Stimulated activated CD8-positive, alpha-beta memory T cell treated with anti-CD3 and anti-CD28 coated beads, Interleukin-4, amount 100 ng/mL, for 4 hours (primary cell): ENCODE measurements at regions not wholly inside any gene's neighbourhood (a gene's known extent, or its start where the extent isn't known, plus 50 kb on each side); places are given as distances from the start of the nearest gene placed in this dataset.

Experiments used
- DNase-seq, 2 donors: peaks; one replicate each; pipeline ENCODE4 v3.0.0-alpha.2; 2020; ENCODE audit warnings: low read depth in 2 of 2, low spot score in 1 of 2

DNA sequence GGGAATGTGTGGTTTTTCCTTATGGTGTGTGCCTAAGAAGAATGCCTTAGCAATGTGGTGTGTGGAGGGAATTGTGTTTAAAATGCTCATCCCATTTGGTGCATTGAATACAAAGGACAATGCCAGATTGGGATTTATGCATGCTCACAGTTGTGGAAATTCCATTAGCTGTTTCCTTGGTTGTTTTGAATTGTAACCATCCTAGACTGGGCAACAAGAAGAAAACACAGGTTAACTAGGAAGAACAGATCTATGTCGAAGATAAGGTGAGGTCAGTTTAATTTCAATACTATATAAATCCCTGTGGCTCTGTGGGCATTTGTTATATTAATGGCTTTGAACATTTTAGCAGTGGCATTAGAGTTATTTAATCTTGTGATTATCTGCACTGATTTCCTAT lies 266.8 kb downstream of the MAT2B start:
- DNase-seq: no peak

DNA sequence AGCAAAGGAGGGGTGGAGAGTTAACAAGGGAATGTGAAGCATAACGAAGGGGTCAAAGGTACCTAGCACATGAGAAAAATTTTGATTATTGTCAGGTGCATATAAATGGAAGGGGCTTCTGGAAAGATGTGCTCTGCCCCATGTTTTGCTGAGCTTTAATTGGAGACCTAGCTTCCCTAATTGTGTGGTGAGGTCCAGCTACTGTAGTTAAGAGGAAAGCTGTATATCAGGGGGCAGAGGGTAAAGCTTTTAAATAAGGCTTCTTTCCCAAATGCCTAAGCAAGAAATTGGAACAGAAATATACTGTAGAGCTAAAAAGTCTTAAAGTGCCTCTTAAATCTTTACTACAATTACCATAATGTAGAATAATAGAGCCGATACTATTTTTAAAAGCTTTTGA lies 267.2 kb downstream of the MAT2B start:
- DNase-seq: no peak

DNA sequence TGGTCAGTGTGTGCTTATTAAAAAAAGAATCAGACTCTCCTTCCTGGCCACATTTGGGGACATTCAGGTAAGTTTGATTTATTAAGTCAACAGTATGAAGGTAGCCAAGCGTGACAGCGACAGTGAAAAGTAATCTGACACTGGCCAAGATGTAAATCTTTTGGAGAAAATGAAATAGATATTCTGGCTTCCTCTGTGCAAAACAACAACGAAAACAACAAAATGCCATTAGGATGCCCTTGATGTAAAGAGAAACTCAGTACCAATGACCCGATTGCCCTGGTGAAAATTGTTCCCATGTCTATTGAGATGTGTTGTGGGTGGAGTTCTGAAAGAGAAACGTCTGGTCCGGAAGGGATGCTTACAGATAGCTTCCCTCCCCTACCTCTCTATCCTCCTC lies 267.8 kb downstream of the MAT2B start:
- no peak for DNase-seq

DNA sequence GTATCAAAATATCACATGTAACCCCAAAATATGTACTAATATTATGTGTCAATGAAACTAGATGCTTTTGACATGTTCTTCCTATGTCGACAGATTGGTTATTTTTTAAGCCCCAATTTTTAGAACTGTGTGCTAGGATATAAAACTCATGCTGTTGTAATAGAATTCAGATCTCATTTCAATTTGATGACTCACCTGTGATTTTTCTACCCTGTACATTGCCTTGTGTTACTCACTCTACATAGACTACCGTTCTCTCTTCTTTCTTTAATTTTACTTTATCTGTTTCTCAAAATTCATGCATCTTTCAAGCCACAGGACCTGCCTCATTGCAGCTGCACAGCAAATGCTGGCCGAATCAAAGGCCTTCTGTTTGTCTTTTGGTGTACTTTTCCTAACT lies 284.5 kb downstream of the MAT2B start:
- DNase-seq: no peak

DNA sequence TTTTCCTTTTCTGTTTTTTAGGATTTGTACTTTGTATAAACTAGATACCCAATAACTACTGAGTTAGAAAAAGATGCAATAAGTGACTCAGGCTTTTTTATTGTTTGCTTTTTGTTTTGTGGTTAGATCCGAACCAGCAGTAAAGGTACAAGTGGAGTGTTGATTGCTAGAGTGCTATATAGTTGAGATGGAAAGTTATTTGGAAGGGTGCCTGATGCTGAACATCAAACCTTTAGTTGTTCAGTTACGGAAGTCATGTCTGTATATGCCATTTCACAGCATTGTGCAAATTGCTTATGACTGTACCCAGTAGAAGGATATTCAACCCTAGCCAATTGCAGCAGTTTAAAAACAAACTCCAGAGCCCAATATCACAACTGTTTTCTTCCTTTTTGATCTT lies 285.1 kb downstream of the MAT2B start:
- DNase-seq: no peak

DNA sequence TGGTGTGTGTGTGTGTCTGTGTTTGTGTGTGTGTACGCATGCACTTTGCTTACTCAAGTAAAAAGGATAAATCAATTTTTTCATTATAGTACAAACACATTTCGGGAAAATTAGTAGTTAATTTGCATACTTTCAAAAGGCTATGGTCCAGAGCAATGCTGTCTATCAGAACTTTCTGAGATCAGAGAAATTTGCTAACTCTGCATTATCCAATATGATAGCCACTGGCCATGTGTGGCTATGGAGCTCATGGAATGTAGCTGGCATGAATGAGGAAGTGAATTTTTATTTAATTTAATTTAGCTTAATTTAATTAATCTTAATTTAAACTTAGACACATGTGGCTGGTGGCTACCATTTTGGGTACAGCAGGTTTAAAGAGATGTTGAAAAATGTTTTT lies 289.6 kb downstream of the MAT2B start:
- no peak for DNase-seq

DNA sequence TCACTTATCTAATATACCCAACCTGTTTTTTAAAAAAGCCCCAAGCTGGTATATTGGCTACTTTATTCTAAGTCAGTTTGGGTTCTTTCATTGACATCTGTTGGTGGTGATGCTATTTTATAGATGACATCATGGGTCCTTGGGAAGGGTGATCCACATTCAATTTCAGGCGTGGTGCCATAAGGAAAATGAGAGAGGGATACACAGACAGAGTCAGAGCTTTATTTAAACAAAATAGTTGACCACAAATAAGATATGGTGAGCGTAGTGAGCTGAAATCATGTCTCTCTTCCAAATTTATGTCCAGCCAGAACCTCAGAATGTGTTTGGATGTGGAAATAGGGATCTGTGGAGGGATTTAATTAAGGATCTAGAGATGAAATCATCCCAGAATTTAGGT lies 302.4 kb downstream of the MAT2B start:
- DNase-seq: no peak

DNA sequence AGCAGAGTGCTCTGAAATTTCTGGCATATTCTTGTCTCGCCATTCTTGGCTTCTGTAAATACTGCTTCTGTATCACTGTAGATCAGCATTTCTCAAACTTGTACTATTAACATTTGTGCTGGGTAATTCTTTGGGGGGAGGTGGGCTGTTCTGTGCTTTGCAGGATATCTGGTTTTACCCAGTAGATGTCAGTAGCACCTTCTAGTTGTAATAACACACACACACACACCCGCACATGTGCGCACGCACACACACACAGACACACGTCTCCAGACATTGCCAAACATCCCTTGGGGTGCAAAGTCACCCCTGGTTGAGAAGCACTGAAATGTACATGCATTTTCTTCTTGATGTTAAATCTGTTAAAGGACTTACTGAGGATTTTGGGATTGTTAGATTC lies 304.1 kb downstream of the MAT2B start:
- DNase-seq: no peak

DNA sequence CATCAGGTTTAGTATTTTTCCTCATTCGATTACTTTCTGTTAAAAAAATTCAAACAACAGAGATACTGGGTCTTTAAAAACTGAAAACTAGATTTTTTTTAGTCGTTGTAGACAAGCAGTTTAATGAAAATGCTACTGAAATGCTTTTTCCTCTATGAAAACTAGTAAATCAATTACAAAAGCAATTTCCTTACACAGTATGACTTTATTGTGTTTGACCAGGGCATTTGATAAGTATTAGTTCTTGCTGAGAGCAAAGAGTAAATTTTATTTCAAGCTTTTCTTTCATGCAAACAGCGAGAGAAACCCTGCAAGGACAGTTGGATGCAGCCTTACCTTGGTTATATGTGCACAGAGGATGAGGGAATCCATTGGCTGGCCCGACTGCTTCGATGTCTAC lies 308.5 kb downstream of the MAT2B start:
- no peak for DNase-seq

DNA sequence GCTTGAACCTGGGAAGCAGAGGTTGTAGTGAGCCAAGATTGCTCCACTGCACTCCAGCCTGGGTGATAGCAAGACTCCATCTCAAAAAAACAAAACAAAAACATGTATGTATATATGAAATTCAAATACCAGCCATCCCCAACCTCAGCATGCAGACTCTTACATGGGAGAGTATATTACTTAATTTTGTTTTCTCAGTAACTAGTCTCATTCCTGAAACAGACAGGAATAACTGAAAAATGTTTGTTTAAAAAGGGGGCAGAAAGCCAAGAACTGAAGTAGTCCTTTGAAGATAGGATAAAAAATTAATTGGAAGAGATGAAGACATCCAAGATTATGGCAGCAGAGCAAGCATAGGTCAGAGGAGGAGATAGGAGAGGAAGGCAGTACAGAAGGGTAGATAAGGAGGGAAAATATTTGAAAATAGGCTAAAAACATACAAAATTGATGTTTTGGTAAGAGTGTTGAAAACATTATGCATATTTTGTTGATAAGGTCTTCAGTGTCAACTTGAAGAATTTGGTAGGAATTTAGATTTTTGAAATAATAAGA lies 309.9 kb downstream of the MAT2B start:
- no peak for DNase-seq

DNA sequence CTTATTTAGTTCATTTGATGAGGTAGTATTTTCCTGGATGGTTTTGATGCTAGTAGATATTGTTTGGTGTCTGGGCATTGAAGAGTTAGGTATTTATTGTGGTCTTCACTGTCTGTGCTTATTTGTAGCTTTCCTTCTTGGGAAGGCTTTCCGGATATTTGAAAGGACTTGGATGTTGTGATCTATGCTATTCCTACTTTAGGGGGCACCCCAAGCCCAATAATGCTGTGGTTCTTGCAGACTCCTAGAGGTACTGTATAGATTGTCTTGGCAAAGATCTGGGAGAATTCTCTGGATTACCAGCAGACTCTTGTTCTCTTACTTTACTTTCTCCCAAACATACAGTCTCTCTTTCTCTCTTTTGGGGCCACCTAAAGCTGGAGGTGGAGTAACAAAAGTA lies 315.7 kb downstream of the MAT2B start:
- DNase-seq: no peak

DNA sequence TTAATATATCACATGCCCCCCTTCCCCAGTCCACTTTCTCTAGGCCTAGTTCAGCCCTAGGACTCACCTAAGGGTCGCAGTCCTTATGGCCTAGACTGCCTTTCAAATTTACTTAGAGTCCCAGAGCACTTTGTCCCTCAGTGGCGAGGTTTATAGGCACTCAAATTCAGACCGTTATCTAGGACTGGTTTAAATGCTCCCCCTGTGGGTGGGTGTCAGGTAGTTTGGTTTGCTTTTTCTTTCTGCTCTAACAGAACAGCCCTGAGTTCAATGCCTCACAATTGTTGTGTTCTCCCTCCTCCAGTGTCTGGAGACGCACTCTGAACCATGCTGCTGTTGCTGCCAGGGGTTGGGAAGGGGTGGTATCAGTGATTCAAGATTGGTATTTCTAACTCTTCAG lies 317.1 kb downstream of the MAT2B start:
- DNase-seq: no peak

DNA sequence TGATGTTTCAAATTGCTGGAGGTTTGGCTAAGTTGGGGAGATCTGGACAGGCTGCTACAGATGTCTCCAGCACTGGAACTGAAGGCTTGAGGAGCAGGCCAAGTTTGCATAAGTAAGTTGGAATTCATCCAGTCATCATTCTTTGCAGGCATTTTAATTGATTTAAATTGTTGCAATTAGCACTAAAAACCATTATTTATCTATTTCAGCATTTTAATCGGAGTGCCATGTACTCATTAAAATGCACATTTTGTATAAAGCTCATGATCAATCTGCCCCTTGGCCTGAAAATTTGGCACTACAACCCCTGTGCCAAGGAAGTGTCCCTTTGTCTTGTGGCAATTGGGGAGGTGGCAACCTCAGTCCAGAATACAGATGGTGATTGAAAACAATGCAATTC lies 320.2 kb downstream of the MAT2B start:
- no peak for DNase-seq

DNA sequence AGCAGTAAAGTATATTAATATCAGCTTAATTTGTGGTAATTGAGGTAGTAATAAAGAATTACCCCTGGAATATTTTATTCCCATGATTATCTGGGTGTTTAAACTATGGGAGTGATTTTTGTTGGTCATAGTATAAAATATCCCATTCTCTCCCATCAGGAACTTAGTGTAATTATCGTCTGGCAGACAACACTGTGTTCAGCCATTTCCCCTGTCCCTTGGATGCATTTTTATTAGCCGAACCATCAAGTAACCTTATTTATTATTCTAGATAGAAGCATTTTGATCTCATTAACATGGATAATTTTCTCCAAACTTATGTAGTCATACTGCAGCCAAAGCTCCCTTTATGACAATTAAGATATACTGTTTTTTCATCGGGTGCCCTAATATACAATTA lies 320.8 kb downstream of the MAT2B start:
- DNase-seq: no peak

DNA sequence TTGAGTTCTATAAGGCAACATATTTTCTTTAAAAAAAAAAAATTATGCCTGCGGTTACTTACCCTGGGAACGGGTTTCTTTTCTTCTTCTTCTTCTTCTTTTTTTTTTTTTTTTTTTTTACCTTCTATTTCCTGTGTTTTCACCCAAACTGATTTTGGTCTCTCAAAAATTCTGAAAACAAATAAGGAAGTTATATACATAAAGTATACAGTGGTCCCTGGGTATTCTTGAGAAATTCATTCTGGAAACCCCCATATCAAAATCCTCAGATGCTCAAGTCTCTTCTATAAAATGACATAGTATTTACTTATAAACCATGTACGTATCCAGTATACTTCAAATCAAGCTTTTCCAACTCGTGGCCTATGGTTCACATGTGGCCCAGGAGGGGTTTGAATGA lies 326.7 kb downstream of the MAT2B start:
- no peak for DNase-seq

DNA sequence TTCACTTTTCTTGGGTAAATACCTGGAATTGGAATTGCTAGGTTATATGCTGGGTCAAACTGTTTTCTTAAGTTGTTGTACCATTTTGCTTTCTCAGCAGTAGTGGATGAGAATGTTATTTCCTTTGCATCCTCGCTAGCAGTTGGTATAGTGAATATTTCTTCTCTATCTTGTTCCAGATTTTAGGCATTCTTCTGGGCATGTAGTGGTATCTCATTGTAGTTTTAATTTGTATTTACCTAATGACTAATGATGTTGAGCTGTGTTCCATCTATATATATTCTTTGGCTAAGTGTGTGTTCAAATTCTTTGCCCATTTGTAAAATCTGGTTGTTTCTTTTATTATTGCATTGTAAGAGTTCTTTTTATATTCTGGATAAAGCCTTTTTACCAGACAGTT lies 333.3 kb downstream of the MAT2B start:
- no peak for DNase-seq

DNA sequence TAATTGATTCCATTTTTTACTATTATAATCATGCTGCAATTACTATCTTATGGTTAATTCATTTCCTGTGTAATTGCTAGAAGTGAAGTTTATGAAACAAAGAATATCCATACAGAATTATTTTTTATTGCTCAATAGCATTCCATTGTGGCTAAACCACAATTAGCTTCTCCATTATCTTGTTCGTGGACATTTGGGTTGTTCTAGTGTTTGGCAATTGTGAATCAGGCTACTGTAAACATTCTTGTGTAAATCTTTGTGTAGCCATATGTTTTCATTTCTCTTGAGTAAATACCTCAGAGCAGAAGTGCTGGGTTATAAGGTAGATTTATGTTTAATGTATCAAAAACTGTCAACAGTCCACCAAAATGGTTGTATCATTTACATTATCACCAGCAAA lies 341.1 kb downstream of the MAT2B start:
- DNase-seq: no peak

DNA sequence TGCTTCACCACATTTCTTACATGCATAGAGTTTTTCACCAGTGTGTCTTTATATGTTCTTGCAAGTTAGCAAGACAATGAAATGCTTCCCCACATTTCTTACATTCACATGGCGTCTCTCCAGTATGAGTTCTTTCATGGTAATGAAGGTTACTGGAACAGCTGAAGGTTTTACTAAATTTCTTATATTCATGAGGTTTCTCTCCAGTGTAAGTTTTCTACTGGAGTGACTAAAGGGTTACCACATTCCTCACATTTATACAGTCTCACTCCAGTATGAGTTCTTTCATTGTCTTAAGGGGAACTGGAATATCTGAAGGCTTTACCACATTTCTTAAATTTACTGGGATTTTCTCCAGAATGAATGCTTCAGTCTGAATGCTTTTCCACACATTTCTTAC lies 350.3 kb downstream of the MAT2B start:
- no peak for DNase-seq

DNA sequence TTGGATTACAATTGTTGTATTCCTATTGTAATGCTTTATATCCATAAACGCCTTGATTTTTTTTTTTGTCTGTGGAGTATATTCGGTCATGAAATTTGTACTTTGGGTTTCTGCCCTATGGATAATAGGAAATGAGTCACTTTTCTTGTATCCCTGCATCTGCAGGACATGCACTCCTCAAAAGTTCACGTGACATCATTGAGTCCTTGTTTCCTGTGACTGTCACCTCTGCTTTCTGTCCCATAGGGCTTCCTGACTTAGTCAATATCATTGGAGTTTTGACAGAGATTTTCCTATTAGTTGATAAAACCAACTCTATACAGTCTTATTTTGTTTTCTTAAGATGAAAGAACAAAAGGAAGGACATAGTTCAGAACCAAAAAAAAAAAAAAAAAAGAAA lies 356.3 kb downstream of the MAT2B start:
- DNase-seq: no peak

DNA sequence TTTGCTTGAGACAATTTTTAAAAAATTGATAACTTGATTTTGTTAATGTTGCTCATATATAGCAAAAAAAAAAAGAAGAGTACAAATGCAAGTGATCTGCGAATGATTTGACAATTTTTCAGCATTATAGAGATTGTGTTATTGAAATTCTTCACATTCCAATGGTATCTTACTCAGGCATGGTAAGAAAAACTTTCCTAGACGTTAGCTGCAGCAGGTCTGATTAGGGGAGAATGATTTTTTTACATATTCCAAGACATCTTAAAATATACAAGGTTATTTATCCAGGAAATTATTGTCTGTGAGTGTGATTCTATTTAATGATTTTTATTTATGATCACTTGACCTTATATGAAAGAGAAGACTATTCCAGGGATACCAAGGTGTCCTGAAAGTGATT lies 361.9 kb downstream of the MAT2B start:
- DNase-seq: no peak

DNA sequence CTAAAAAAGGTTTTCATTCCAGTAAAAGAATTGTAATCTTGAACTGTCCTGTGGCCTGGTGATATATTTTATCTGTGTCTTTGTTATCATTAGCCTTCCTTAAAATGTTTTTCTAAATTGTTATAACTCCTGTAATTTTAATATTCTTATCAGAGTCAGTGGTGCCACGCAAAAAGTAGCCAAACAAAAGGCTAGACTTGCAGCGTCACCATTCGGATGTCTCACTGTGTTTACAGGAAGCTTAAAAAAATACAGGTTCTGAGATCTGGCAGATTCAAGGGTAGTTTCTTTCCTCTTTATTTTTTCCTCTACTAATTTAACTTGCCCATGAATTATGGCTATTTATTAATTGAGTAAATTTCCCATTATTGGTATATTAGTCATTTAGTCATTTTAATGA lies 362.3 kb downstream of the MAT2B start:
- DNase-seq: no peak

DNA sequence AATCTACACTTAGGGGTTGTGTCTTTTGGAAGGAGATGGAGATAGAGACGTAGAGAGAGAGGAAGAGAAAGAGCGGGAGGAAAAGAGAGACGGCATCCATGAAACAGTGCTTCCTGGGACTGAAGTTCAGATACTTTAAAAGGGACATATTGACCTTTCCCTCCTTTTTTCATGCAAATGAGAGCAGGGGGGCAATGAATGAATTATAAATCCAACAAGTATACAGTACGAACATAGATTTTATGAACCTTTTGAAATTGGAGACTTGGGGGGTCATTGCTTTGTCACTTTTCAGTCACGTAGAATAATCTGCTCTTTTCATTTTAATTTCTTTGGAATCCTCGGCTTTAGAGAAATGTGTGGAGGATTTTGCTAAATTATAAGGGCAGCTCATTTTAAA lies 364.2 kb downstream of the MAT2B start:
- DNase-seq: no peak

DNA sequence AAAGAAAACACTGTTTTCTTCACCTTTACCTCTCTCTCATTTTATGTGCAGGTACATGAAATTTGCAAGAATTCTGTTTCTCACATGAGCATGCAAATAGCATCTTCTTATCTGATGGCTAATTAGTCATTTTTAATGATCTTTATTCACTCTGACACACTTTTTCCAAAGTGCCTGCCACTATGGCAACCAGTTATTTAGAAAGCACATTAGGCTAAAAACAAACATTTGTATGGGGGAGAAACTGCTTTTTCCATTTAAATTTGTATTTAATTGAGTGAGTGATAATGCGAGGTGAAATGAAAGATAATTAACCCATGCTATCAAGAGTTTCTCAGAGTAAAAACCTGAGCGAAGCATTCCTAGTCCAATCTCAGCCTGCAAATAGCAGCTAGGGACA lies 365.0 kb downstream of the MAT2B start:
- no peak for DNase-seq

DNA sequence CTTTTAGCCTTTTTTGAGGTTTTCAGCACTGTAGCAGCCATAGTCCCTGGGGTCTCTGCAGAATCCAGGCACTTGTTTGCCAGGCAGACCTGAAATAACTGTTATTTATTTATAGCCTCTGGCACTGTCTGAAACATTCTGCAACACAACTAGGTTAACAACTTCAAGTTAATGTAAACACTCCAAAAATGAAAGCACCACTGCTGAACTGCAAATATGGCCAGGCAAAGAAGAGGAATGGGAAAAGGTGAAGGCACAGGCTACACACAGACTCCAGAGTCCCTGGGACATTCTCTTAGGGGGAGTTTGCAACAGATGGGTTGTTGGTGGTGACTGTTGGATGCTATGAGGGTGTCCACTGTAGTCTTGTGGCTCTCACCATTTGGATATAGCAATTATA lies 369.0 kb downstream of the MAT2B start:
- no peak for DNase-seq
